NCI-H748 (cell line): ENCODE measurements at regions not wholly inside any gene's neighbourhood (a gene's known extent, or its start where the extent isn't known, plus 50 kb on each side); places are given as distances from the start of the nearest gene placed in this dataset.

ENCODE experiments used
- DNase-seq: peaks from one replicate; lab custom pipeline; 2025; ENCODE audit not compliant: unreplicated experiment; lab: John Stamatoyannopoulos, UW

DNA sequence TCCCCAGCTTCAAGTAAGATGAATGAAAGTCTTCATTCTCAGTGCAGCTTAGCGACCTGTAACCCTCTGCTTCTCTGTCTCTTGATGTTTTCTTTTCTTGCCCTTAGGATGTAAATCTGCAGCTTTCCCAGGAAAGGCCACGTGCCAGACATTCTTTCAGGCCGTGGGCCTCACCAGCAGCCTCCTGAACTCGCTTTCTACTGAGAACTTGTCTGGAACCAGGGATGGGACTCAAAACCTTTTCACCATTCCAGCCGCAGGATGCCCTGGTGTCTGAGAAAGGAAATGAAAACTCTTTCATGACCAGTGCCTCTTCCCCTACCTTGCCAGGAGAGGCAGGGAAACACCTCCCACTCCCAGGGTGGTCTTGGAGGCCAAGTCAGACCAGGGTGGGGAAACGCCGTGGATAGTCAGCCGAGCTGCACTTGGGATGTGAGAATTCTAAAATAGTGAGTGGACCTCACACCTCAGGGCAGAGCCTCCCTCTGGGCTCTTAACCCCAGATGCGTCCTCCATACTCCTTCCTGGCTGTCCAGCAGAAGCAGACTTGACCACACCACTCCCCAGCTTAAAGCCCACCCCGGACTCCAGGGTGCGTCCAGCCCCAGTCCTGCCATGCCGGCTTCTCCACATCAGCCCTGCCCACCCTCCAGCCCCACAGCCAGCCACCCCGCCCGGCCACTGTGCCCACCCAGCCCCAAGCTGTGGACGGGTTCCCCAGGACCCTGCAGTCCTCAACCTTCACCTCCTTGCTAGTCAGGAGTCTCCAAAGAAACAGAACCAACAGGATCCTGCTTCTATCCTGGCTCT, 115.5 kb downstream of the TWIST2 start:
- no peak for DNase-seq

GRCh38 chr2:238963971-238964328, 116.1 kb downstream of the TWIST2 start:
- DNase-seq, result no peak

- no peak for DNase-seq
These were observed 116.7 kb downstream of the TWIST2 start for GRCh38 chr2:238964544-238965067.

- no peak for DNase-seq
These were observed 117.6 kb downstream of the TWIST2 start for GRCh38 chr2:238965371-238966071.

DNA sequence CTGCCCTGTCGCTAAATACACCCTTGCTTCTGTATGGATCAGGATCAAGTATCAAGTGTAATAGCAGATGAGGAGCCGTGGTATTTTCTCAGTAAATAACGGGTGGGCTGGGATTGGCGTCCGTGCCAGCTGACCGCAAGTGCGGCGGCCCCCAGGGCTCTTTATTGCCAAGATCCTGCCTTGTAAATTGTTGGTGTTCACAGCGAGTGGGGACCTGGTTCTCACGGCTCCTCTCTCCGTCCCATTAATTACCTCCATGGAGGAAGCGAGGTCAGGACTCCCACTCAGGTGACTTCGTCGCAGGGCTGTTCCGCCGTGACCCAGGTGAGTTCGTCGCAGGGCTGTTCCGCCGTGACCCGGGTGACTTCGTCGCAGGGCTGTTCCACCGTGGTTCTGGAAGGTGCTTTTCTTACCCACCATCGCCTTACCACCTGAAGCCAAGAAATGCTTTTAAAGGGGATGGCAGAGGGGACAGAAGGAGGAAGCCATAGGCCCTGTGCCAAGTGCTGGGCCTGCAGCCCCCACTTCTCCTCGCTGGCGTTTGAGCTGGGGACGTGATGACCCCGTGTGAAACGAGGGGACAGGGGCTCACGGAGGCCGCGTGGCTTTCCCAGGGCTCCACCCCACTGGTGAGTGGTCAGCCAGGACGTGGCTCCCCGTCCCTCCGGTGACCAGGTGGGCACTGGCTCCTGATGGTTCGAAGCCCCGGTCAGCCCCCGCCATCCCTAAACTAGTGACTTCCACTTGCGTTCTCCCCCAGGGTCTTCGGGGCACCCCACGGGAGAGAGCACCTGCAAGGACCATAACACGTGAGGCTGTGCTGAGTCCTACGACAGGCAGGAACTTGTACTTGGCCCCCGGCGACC, 118.4 kb downstream of the TWIST2 start:
- no peak for DNase-seq

DNA sequence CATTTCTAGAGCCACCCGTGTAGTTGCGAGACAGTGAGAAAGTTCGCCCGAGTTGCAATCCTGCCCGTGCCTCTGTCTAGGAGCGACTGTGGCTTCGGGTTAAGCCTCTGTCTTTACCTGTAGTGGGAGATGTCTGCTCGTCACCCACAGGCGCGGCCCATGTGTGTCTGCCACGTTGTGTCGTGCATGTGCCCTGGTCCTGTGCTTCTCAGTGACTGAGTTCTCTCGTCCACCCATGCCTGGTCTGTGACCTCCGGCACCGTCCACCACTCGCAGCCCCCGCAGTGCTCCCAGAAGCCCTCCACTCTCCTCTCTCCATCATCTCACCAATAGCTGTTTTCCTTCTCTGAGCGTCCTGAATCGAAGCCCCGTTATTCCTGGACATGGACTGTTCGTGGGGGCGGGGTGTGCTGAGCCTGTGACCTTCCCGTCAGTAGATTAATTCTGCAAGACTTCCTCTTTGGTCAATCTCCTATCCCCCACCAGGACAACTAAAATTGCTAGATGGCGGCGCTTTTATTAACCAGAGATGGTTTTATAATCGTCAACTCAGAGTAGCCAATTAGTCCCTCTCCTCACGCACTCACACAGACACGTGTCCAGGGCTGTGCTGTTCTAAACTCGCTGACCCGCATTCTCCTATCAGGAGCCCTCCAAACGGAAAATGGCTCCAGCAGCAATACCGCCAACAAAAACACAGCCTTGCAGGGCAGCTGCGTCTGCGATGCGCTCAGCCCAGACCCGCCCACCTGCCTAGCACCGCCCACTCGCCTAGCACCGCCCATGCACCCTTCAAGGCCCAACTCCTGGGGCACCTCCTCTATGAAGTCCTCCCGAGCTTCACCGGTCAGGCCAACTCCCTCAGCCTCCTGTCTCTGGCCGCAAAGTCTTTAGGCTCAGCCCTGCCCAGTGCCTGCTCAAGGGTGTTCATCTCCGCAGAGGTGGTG, 119.4 kb downstream of the TWIST2 start:
- DNase-seq, result no peak

DNA sequence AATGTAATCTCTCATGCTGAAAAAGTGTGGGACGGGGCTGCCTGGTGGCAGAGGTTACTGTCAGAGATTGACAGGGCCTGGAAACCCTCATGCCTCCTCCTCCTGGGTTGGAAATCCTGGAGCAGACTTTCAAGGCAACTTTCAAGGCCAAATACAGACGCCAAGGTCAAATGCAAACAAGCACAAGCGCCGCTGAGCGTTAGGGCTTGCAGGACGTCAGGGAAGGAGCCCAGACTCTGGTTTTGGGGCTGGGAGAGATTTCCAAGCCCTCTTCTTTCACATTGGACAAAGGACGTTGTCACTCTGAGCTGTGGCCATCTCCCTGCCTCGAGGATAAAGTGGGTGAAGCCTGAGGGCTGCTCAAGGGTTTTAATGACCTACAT, 120.1 kb downstream of the TWIST2 start:
- DNase-seq, result no peak

GRCh38 chr2:238968616-238969384, 120.9 kb downstream of the TWIST2 start:
- no peak for DNase-seq

- no peak for DNase-seq
These were observed 122.0 kb downstream of the TWIST2 start for GRCh38 chr2:238969857-238970256.

GRCh38 chr2:238970553-238971081, 122.7 kb downstream of the TWIST2 start:
- peak; percentile 47 for DNase-seq

DNA sequence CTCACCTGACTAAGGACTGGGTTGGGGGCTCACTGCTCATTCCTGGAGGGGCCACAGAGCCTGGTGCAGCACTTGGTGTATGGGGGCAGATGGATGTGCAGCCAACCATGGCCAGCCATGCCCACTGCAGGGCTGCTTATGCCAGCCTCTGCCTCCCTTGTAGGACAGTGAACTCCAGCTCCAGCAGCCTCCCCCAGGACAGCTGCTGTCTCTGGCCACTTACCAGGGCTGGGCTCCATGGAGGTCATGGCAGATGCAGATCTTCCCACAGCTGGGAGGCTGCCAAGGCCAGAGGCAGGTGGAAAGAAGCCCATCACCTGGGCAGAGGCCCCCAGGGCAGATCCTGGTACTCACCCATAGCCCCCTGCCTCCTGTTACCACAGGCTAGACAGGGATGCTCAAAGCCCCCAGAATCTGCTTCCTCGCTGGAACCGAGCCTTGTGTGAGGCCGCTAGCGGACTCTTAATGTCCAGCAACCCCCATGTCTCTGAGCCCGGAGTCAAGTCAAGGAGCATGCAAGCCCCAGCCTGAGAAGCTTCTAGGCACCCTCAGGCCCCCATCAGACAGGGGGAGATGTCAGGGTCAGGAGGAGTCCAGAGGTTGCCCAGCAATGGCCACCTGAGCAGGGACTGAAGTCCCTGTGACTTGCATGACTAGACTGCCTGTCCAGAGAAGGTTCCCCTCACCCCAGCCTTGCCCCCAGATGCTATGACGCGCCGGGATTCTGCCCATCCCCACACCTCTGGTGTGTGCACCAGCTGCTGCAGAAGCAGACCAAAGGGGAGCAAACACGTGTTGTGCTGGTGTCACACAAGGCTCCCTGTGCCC, 123.6 kb downstream of the TWIST2 start:
- DNase-seq, result no peak

GRCh38 chr2:238972146-238972445, 124.2 kb downstream of the TWIST2 start:
- no peak for DNase-seq

- DNase-seq, result no peak
These were observed 125.3 kb downstream of the TWIST2 start for GRCh38 chr2:238973038-238973739.

DNA sequence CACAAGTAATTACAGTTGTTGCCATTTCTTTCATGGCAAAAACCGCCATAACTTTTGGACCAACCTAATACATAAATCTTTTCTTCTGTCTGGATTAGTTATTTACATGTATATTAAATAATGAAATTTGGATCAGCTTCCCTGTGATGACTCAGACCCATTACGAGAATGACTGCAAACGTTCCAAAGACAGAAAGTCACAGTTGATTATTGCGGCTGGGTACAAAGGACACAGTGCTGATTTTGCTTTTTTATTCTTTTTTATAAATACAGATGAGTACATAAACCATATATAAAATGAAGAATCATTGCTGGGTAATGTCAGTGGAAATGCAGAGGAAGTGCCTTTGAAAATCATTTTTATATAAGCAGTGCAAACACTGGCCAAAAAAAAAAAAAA, 126.2 kb downstream of the TWIST2 start:
- no peak for DNase-seq

DNA sequence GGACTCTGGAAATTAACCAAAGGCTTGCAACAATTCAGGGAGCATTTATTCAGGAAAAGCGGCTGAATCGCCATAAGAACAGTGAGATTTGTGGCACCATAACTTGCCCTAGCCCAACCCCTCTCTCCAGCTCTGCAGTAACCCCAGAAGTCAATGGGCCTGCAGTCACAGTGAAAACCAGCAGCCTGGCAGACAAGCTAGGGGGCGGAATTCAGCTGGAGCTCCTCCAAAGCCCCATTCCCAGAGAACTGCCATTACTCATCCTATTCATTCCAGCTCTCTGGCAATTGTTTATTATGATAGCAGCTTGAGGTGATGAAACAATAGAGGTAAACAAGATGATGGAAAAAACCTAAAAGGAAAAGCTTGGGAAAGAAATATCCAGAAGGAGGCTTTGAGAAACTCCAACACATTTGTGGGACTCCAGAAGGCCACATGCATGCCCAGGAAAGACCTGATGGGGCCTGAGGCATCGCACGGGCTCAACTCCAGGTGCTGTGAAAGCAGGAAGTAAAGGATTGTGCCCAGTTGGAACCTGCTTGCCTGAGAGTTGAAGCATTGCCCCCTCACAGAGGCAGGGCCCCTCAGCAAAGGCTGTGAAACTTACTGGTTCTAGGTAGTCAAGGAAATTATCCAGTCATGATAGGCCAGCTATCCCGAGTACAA, 126.7 kb downstream of the TWIST2 start:
- DNase-seq, result no peak

DNA sequence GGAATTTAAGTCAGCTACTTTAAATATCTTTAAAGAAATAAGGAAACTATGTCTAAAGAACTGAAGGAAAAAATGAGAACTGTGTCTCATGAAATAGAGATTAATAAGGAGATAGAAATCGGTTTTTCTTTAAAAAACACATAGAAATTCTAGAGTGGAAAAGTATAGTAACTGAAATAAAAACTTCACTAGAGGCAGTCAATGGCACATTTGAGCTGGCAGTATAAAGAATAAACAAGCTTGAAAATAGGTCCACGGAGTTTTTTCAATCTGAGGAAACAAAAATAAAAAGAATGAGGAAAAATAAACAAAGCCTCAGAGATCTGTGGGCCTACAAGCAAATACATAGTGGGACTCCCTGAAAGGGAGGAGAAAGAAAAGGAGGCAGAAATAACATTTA, 127.5 kb downstream of the TWIST2 start:
- DNase-seq, result no peak

DNA sequence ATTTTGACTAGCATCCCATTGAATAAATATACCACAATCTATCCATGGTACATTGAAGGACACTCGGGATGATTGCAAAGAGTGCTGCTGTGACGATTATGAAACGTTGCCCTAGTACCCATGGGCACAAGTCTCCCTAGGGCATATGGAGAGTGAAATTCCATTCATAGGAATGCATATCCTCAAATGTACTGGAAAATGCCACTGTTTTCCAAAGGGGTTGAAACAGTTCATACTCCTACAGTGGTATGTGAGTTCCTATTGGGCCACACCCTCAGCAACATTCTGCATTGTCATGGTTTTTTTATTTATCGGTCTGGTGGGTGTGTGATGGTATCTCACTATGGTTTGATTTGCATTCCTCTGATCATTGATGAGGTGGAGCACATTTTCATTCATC, 130.6 kb downstream of the TWIST2 start:
- DNase-seq, result no peak

DNA sequence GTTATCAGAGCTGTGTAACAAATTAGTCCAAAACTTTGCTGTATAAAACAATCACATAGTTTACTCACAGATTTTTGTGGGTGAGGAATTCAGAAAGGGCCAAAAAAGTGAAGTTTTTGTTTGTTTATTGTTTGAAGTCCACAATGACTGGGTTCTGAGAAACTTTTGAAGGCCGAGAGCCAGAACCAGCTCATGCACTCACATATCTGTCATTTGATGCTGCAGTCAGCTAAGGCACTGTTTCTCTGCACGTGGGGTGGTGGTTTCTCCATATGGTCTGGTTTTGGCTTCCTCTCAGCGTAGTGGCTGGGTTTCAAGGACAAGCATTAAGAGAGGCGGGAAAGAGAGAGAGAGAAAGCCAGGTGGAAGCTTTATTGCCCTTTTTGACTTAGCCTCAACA, 131.8 kb downstream of the TWIST2 start:
- no peak for DNase-seq
